RCC 7860 (cell line): ENCODE measurements at regions not wholly inside any gene's neighbourhood (a gene's known extent, or its start where the extent isn't known, plus 50 kb on each side); places are given as distances from the start of the nearest gene placed in this dataset.

Experiments
- DNase-seq: peaks from one replicate; pipeline ENCODE4 v3.0.0-alpha.2; 2015; ENCODE audit warnings: low spot score
- FAIRE-seq: peaks from 2 replicates; lab custom pipeline; 2012; peaks lifted over from hg19 to GRCh38; lab: Jason Lieb, UNC

- FAIRE-seq, result no peak
- no peak for DNase-seq
Observed at GRCh38 chr1:42096554-42096953, 56.7 kb upstream of the GUCA2B start.

GRCh38 chr1:42089246-42089645, 64.0 kb upstream of the GUCA2B start:
- no peak for FAIRE-seq
- no peak for DNase-seq

DNA sequence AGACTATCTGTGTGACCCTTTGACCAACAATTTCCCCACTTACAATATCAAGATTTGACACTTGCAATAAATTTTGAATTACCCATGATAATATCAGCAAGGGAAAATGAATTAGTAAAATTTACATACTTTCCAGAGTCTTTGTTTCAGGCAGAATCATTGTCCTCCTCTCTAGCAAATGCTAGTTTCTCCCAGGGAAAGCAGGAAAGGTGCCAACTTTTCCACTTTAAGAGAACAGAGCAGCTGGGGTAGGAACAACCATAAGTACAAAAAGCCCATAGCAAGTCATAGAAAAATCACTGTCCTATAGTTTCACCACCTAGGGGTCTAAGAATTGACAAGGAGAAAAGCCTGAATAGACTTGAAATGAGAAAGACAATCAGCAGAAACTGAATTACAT, 67.1 kb upstream of the GUCA2B start:
- FAIRE-seq (no peak), DNase-seq (no peak)

- no peak for FAIRE-seq
- no peak for DNase-seq
Observed at GRCh38 chr1:42085596-42085995, 67.6 kb upstream of the GUCA2B start.

- FAIRE-seq (no peak), DNase-seq (no peak)
Observed at GRCh38 chr1:42081475-42081874, 71.7 kb upstream of the GUCA2B start.

DNA sequence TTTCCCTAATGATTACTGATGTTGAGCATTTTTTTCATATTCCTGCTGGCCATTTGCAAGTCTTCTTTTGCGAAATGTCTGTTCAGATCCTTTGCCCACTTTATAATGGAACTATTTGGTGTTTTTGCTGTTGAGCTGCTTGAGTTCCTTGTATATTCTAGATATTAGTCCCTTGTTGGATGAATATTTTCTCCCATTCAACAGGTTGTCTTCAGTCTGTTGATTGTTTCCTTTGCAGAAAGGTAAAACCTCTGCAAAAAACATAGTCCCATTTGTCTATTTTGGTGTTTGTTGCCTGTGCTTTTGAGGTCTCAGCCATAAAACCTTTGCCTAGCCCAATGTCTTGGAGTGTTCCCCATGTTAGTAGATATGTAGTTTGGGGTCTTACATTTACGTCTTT, 78.0 kb upstream of the GUCA2B start:
- no peak for DNase-seq
- FAIRE-seq, result no peak

DNA sequence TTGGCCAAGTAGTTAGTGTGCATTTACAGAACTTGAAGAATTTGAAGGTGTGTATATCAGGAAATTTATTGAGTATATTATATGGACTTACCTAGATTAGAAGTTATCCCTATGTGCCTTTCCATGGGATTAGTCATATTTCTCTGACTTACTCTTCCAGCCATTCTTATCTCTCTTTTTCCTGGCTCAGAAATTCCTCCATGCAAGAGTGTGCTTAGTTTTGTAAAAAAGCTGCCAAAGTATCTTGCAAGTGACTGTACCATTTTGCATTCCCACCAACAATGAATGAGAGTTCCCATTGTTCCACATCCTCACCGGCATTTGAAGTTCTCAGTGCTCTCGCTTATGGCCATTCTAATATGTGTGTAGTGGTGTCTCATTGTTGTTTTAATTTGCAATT, 82.2 kb upstream of the GUCA2B start:
- FAIRE-seq (no peak), DNase-seq (no peak)

GRCh38 chr1:42057800-42058199, 95.4 kb upstream of the GUCA2B start:
- FAIRE-seq, result no peak
- DNase-seq, result no peak

DNA sequence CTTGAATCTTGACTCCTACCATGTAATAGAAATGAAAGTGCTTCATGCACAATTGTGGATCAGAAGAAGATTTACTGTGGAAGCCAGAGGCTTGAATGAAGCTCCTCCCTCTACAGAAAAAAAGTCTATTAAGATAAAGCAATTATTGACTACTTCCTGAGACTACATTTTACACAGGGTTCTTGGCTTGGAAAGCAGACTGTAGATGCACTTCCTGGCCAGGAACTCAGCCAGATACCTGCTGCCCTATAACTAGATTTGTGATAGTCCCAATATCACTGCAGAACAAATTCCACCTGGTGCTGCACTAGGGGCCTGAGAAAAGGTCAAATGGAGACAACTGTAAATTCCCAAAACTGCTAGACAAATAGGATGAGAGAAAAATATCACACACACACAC, 96.8 kb upstream of the GUCA2B start:
- FAIRE-seq (no peak), DNase-seq (no peak)

- DNase-seq, result no peak
- FAIRE-seq, result no peak
Observed at GRCh38 chr1:42055061-42055460, 98.1 kb upstream of the GUCA2B start.

- FAIRE-seq (no peak), DNase-seq (no peak)
Observed at GRCh38 chr1:42052072-42052699, 101.0 kb upstream of the GUCA2B start.

DNA sequence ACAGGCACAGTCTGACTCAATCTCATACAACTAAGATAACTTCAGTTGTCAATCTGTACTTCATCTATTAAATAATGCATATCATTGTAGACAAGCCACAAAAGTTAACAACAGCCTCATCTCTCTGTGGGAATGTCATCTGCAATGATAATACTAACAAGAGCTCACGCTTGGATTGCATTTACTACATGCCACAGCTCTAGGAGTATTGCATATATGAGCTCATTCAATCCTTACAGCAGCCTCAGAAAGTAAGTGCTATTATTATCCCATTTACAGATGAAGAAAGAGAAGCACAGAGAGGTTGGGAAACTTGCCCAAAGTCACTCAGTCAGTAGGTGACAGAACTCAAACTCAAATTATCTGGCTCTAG, 105.7 kb upstream of the GUCA2B start:
- FAIRE-seq (no peak), DNase-seq (no peak)

DNA sequence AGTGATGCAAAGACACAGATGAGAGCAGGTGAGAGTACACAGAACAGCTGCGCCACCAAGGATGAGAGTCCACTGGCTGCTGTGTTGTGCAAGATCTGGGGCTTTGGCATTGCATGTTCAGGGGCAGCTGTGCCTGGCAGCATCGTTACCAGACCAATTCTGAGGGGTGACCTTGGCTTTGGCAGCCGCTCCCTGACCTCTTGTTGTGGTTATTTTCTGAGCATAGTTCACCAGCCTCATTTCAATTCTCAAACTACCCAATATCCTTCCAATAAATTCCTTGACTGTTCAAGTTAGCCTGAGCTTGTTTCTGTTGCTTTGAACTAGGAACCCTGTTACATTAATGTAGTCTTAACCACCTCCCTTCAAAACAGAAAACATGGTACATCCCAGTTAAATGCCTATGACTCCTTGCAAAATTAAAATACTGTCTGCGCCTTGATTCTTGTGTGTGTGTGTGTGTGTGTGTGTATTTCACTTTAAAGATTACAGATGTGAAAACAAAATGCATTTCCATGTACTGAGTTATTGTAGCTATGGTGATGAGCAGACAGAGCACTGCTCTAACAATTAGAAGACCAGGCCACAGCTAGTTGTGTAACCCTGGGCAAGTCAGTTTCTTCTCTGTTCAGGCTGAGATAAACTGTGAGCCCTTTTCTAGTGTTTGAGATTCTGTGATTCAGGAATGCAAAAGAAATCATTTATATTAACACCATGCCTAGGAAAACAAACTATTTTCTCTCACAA, 106.3 kb upstream of the GUCA2B start:
- no peak for FAIRE-seq
- DNase-seq, result no peak

DNA sequence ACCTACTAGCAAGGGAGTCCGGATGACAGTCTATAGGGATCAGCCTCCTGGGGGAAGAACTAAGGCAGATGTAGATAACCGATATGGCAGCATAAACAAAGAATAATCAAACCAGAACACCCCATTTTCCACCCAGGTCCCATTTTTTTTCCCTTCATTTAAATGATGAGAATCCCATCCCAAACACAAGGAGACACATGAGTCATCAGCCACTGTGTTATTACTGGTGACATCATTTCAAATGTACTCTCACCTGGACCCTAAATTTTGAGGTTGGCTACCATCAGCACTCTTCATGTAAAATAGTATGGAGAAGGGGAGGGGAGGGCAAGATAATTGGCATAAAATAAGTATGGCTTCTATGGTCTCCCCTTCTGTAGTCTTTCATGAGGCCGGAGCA, 108.9 kb upstream of the GUCA2B start:
- FAIRE-seq (no peak), DNase-seq (no peak)

GRCh38 chr1:42043811-42044210, 109.4 kb upstream of the GUCA2B start:
- no peak for DNase-seq
- FAIRE-seq, result no peak

DNA sequence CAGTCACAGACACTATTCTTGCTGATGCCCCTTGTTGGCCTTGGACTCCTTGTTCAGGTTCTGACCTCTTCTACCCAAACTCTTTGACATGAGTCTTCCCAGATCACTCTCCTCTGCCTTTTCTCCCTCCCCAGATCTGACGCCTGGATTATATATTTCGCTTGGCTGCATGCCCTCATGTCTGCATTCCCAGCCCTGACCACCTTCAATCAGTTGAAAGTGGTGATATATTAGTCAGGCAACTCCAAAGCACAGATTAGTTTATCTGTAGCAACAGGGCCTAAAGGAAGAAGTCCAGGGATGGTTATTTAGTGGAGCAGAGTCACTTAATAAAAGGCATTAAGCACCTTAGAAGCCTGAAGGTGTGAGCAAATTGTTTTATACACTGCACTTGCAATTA, 110.0 kb upstream of the GUCA2B start:
- FAIRE-seq, result no peak
- DNase-seq, result no peak

DNA sequence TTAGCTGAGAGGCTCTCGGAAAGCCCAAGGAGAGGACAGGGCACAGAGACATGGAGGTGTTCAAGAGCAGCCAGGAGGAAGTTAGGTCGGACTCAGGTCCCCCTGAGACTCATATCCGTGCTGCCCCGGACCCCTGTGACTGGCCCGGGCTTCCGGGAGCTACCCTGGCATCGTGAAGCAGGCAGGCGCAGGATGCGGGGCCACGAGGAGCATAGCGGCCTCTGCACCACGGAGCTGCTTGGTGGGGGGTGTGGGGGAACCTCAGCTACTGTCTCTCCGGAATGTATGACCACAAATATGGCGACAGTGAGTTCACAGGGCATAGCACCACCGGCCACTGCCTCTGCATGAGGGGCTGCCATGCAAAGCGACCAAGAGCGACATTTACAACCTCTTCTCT, 112.2 kb upstream of the GUCA2B start:
- DNase-seq, result no peak
- no peak for FAIRE-seq

GRCh38 chr1:42040159-42040558, 113.1 kb upstream of the GUCA2B start:
- FAIRE-seq (no peak), DNase-seq (no peak)

DNA sequence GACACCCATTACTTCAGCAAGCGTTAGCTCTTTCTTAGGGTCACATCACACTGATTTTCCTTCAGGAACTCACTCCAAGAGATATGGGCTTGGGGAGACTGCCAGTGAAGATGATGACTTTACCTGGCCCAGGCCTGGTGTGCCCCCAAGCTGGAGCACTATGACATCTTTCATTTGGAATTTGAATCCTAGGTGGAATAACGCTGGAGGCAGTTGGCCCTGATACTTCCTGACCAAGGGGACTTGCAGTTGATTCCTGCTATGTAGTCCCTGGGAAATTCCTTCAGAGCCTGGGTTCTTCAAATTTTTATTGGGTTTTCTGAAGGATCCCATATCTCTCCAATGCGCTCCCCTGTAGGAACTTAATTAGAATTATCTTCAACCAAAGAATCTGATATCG, 114.9 kb upstream of the GUCA2B start:
- FAIRE-seq, result no peak
- DNase-seq, result no peak

- no peak for DNase-seq
- no peak for FAIRE-seq
Observed at GRCh38 chr1:42037586-42037985, 115.6 kb upstream of the GUCA2B start.

DNA sequence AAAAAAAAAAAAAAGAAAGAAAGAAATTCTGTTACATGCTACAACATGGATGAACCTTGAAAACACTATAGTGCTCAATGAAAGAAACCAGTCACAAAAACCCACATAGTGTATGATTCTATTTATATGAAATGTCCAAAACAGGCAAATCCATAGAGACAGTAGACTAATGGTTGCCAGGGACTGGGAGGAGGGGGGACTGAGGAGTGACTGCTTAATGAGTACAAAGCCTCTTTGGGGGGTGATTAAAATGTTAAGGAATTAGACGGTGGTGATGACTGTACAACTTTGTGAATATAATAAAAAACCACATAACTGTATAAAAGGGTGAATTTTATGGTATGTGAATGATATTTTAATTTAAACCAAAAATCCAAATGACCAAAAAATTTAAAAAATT, 116.0 kb upstream of the GUCA2B start:
- DNase-seq, result no peak
- FAIRE-seq, result no peak

- no peak for FAIRE-seq
- DNase-seq, result peak; percentile 77
Observed at GRCh38 chr1:42035830-42036604, 117.2 kb upstream of the GUCA2B start.
